Thymus (tissue), 11 donors: ENCODE measurements at regions not wholly inside any gene's neighbourhood (a gene's known extent, or its start where the extent isn't known, plus 50 kb on each side); places are given as distances from the start of the nearest gene placed in this dataset.

Experiments
- DNase-seq, 9 donors: peaks; one replicate each; pipeline ENCODE4 v3.0.0-alpha.2; 2013; ENCODE audit warnings: low spot score in 9 of 9, low read depth in 6 of 9, missing footprints in 1 of 9
- H3K27ac ChIP-seq, 2 donors: one replicate each; pipeline ENCODE4 v1.5.1; 2013; ENCODE audit warnings: control low read depth in 1 of 2, low read depth in 1 of 2, low read length in 1 of 2, mild to moderate bottlenecking in 1 of 2, moderate library complexity in 1 of 2
- H3K27me3 ChIP-seq, 2 donors: one replicate each; pipeline ENCODE4 v1.5.1; 2013; ENCODE audit warnings: low read length in 1 of 2; ENCODE audit not compliant: control insufficient read depth in 2 of 2, insufficient read depth in 1 of 2
- H3K36me3 ChIP-seq, 2 donors: one replicate each; pipeline ENCODE4 v1.5.1; 2013; ENCODE audit warnings: low read length in 1 of 2, mild to moderate bottlenecking in 1 of 2, moderate library complexity in 1 of 2; ENCODE audit not compliant: control insufficient read depth in 2 of 2, insufficient read depth in 2 of 2
- H3K4me1 ChIP-seq, 2 donors: one replicate each; pipeline ENCODE4 v1.5.1; 2013; ENCODE audit warnings: low read length in 2 of 2; ENCODE audit not compliant: control insufficient read depth in 2 of 2, insufficient read depth in 2 of 2
- H3K4me3 ChIP-seq, 2 donors: one replicate each; pipeline ENCODE4 v1.5.1; 2013; ENCODE audit warnings: low read length in 2 of 2, control low read depth in 1 of 2, mild to moderate bottlenecking in 1 of 2
- H3K9me3 ChIP-seq, 2 donors: one replicate each; pipeline ENCODE4 v1.5.1; 2013; ENCODE audit warnings: low read length in 1 of 2, mild to moderate bottlenecking in 1 of 2; ENCODE audit not compliant: control insufficient read depth in 2 of 2, insufficient read depth in 1 of 2
- WGBS: extraction: QIAGEN DNeasy Blood & Tissue Kit; methylation state at CpG from one replicate; pipeline ENCODE4 v1.1.7; 2013; 5-methylcytosine and 5-hydroxymethylcytosine counted together
- donor health status: healthy.

GRCh38 chr11:10631761-10632160 lies 61.8 kb downstream of the IRAG1 start:
- Histone ChIP-seq H3K27me3 (no peaks in the 10 kb centered on the region), H3K4me1 (peaks cover 12 to 20% of the 10 kb centered on the region in 2 donors), H3K36me3 (no peaks in the 10 kb centered on the region), H3K27ac (no peak overlapping the region), H3K9me3 (no peaks in the 10 kb centered on the region), H3K4me3 (no peak overlapping the region)
- WGBS: 96% methylated on average over 5 of the region's 5 CpGs
- DNase-seq: no peak

- Histone ChIP-seq H3K4me1 (peaks cover 12 to 22% of the 10 kb centered on the region in 2 donors), H3K36me3 (no peaks in the 10 kb centered on the region)
- DNase-seq: no peak
These were observed 61.0 kb upstream of the LYVE1 start for GRCh38 chr11:10629411-10630002.

GRCh38 chr11:10628508-10629236 lies 60.2 kb upstream of the LYVE1 start:
- H3K27ac ChIP-seq: peak overlapping the region in 1 of 2 donors; percentile 61
- no peaks in the 10 kb centered on the region for H3K27me3 ChIP-seq
- H3K36me3 ChIP-seq: no peaks in the 10 kb centered on the region
- H3K4me3 ChIP-seq: no peak overlapping the region
- 44% methylated on average over 10 of the region's 10 CpGs for WGBS
- peaks cover 19 to 30% of the 10 kb centered on the region in 2 donors for H3K4me1 ChIP-seq
- DNase-seq: peak in 5 of 9 donors; percentile 69 to 87 (median 73)
- H3K9me3 ChIP-seq: no peaks in the 10 kb centered on the region

More at GRCh38 chr11:10629411-10630002, 61.0 kb upstream of the LYVE1 start:
- Histone ChIP-seq H3K27ac (no peak overlapping the region), H3K4me3 (no peak overlapping the region), H3K27me3 (no peaks in the 10 kb centered on the region), H3K9me3 (no peaks in the 10 kb centered on the region)
- 95% methylated on average over 13 of the region's 13 CpGs for WGBS

DNA sequence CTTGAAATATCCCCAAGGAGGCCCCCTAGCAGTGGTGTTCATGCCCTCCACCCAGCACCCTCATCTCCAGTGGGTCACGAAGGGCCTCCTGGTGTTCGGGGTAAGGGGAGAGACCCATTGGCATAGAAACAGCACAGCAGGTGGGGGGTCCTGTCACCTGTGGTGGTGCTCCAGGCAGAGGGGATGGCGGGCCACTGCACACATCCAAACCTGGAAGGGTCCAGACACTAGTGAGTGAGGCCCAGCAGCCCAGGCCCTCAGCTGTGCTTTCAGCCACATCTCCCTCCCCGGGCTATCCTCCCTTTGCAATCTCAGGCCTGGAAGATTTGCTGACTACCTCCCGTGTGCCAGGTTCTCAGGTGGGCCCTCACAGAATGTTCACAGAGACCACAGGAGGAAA lies 59.4 kb upstream of the LYVE1 start:
- Histone ChIP-seq H3K9me3 (no peaks in the 10 kb centered on the region), H3K27ac (no peak overlapping the region), H3K4me1 (peaks cover 21 to 38% of the 10 kb centered on the region in 2 donors), H3K36me3 (no peaks in the 10 kb centered on the region), H3K4me3 (no peak overlapping the region), H3K27me3 (no peaks in the 10 kb centered on the region)
- no peak for DNase-seq
- 98% methylated on average over 5 of the region's 5 CpGs for WGBS

DNA sequence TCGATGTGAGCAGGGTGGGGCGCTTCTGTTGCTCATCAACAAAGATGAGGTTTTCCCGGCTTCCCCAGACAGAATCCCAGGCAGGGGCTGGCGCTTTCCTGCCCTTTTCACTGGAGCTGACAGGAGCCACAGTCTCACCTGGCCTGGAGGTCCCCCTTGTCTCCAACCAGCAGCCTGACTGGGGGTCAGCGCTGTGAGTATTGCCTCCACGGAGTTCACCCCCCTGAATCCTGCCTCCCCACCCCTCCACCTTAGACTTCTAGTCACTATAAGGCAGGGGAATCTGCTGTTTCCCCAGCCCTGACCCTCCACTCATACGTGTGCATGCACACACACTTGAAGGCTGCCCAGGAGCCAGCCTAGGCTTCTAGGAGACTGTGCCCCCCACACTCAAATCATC lies 58.8 kb upstream of the LYVE1 start:
- Histone ChIP-seq H3K27ac (no peak overlapping the region), H3K4me3 (no peak overlapping the region), H3K9me3 (no peaks in the 10 kb centered on the region), H3K4me1 (peaks cover 21 to 39% of the 10 kb centered on the region in 2 donors), H3K27me3 (no peaks in the 10 kb centered on the region), H3K36me3 (no peaks in the 10 kb centered on the region)
- WGBS: 97% methylated on average over 7 of the region's 7 CpGs
- no peak for DNase-seq

DNA sequence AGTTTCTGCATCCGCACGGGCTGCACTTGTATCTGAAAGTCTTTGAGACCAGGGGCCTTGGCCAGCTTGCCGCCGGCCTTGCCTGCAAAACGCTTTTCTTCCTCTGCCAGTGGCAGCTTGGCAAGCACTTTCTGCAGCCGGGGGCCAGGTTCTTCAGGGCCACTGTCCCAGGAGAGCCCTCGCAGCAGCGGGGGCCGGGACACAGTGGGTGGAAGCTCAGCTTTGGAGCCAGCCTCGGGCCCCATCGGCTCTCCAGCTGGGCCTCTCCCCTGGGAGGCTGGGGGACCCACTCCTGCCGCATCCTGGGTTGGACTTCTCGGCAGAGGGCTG lies 57.5 kb upstream of the LYVE1 start:
- H3K27me3 ChIP-seq: no peaks in the 10 kb centered on the region

GRCh38 chr11:10625281-10625981 lies 57.0 kb upstream of the LYVE1 start:
- Histone ChIP-seq H3K27ac (no peak overlapping the region), H3K27me3 (no peaks in the 10 kb centered on the region), H3K4me1 (peaks cover 21 to 39% of the 10 kb centered on the region in 2 donors), H3K9me3 (no peaks in the 10 kb centered on the region), H3K36me3 (no peaks in the 10 kb centered on the region), H3K4me3 (no peak overlapping the region)
- no peak for DNase-seq
- 94% methylated on average over 6 of the region's 6 CpGs for WGBS

More for the DNA sequence above, 57.5 kb upstream of the LYVE1 start:
- no peak overlapping the region for H3K4me3 ChIP-seq
- H3K27ac ChIP-seq: no peak overlapping the region
- 97% methylated on average over 13 of the region's 13 CpGs for WGBS
- H3K4me1 ChIP-seq: peaks cover 21 to 39% of the 10 kb centered on the region in 2 donors
- H3K9me3 ChIP-seq: no peaks in the 10 kb centered on the region
- no peak for DNase-seq
- no peaks in the 10 kb centered on the region for H3K36me3 ChIP-seq

DNA sequence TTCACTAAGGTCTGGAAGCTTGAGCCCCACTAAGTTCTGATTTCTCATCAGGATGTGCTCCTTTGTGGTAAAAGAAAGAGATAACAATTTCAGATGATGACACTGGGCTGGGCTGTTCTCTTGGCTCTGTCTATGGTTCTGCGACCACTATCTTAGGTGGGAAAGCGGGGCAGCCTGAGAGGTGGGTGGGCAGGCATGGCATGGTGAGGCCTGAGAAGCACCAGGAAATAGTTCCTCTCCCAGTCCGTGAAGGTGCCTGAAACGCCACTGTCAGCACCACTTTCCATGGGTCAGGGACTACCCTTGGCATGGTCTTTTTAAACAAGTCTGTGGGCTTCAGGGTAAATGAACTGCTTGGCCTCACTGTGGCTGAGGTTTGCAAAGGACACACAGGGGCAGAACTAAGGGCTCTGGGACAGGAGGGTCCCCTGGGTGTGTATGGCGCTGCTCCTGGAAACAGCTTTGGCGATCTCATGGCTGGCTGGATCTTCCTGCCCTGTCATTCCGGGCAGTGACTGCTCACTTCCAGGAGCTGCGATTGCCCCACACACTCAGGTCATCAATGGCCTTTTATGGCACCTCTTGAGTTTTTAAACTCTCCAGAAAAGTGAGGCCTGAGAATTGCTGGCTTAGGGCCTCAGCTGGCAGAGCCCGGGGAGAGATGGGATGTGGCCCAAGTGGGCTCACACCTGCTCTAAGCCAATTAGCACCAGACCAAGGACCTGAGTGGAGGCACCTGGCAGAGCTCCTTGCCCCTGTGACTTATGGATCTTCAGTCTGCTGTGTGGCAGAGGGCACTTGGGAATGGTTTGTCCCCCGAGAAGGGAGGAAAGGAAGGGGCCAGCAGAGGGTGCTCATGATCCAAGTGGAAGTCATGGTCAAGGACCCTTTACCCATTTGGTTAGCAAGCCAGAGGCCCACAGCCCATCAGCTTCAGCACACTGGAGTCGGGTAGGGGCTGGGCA lies 55.6 kb upstream of the LYVE1 start:
- H3K27me3 ChIP-seq: no peaks in the 10 kb centered on the region
- WGBS: 95% methylated on average over 11 of the region's 11 CpGs
- no peak overlapping the region for H3K4me3 ChIP-seq
- peaks cover 20 to 34% of the 10 kb centered on the region in 2 donors for H3K4me1 ChIP-seq
- H3K36me3 ChIP-seq: no peaks in the 10 kb centered on the region
- DNase-seq: no peak
- peak overlapping the region; percentile 32 to 53 for H3K27ac ChIP-seq
- no peaks in the 10 kb centered on the region for H3K9me3 ChIP-seq
